C4-2B (cell line): ENCODE measurements at regions not wholly inside any gene's neighbourhood (a gene's known extent, or its start where the extent isn't known, plus 50 kb on each side); places are given as distances from the start of the nearest gene placed in this dataset.
"Not testable (repeated sequence)": the region's sequence is repeated elsewhere in the genome, so short reads cannot be mapped to it uniquely, and the experiment has no call there.

ENCODE experiments used
- H3K27ac ChIP-seq: fragments of 450-650 bp; 2 replicates; pipeline ENCODE4 v1.5.1; 2017
- CTCF ChIP-seq: fragments of 450-650 bp; conservative IDR thresholded peaks from 2 replicates; pipeline ENCODE4 v1.5.1; 2017; ENCODE audit warnings: mild to moderate bottlenecking
- ZFX ChIP-seq: fragments of 450-650 bp; IDR thresholded peaks from 2 replicates; pipeline ENCODE4 v1.6.1; 2017

GRCh38 chr4:189143263-189143952, 797.3 kb upstream of the FRG1 start:
- TF ChIP-seq CTCF = no peak
- TF ChIP-seq ZFX = no peak
- H3K27ac ChIP-seq = no peak overlapping the region

DNA sequence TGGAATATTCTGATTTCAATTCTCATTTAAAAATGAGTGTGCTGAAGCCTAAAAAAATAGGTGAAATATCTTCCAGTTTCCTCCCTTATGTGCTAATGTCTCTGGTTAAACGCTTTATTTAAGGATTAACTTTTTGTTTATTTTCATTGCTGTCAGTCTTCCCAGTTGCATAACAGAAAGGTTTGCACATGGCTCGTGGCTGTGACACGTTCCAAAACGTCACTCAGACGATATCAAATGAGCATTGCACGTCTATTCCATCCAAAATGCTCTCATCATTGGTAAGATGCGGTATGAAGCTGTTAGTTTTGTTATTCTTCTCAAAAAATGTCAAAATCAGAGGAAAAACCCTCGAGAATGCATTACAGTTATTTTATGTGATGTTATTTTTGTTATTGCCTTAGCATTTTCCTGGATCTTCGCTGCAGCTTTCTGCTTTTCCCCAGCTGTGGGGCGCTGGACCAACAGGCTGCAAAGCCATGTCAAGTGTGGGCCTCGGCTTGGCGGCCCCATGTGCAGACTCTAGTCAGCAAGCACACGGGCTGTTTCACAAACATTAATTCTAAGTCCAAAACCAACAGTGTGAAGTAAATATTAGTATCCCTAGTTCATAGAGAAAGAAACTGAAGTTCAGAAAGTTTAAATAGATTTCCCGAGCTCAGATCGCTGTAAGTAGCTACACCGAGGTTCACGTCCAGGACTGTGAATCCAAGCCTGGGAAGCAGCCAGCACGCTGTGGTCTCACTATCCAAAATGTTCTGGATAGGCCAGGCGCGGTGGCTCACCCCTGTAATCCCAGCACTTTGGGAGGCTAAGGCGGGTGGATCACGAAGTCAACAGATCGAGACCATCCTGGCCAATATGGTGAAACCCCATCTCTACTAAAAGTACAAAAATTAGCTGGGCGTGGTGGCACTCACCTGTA, 793.4 kb upstream of the FRG1 start:
- H3K27ac ChIP-seq = no peak overlapping the region
- TF ChIP-seq CTCF (no peak), ZFX (no peak)

GRCh38 chr4:189155083-189155482, 785.6 kb upstream of the FRG1 start:
- not testable (repeated sequence) for H3K27ac ChIP-seq

DNA sequence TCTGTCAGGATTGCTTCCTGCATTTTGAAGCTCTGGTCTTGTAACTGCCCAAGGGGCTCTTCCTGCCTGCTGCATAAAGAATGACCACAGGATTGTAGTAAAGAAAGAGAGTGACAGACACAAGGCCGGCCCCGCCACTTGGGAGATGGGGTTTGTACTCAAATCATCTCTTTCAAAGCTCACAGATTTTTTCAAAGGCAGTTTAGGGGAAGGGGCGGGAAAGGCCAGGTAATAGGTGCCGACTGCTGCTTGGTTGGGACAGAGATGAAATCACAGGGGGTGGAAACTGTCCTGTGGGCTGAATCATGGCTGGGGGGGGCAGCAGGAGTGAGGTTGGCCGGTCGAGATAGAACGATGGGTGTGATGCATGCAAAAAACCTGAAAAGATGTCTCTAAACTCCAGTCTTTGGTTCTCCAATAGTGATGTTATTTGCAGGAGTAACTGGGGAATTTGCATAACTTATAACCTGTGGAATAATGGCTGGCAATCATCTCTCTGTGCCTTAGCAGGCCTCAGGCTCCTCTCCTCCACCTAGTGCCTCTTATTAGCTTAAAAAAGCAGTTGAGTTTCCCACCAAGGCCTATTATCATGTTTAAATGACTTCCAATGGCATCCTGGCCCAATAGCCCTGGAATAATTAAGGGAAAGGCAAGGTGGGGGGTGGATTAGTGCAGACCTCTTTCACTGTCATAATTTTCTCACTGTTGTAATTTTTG, 778.4 kb upstream of the FRG1 start:
- no peak for TF ChIP-seq CTCF
- TF ChIP-seq ZFX = no peak
- no peak overlapping the region for H3K27ac ChIP-seq

DNA sequence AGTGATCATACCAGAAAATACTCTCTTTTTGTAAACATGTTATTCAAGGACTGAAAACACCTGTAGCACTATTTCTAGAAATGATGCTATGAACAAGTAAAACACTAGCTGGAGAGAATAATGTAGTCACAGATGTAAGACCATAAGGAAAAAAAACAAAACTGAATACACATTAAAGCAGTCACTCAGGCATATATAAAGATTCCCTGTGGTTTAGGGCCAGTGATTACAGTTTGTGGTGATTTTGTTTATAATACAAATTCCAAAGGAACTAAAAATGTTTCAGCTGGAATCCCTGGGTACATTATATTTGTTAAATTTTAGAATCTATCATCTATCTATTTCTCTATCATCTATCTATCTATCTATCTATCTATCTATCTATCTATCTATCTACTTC, 777.8 kb upstream of the FRG1 start:
- TF ChIP-seq CTCF (no peak), ZFX (no peak)
- no peak overlapping the region for H3K27ac ChIP-seq

GRCh38 chr4:189176002-189176401, 764.7 kb upstream of the FRG1 start:
- TF ChIP-seq CTCF (no peak), ZFX (no peak)
- H3K27ac ChIP-seq = no peak overlapping the region

DNA sequence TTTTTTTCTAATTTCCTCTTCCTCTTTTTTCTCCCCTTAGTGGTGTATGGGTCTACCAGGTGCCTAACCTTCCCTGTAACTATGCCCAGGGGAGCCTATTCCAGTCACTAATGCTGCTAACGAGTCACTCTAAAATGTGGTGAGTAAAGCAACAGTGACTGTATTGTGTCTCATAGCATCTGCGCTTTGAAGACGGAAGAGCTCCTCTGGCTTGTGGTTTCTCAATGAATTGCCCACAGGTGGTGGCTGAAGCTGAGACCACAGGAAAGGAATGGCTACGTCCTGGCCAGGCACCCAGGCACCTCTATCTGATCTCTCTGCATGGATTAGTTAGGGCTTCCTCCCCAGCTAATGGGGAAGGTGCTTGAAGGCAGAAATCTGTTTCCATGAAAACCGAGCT, 763.5 kb upstream of the FRG1 start:
- H3K27ac ChIP-seq = no peak overlapping the region
- TF ChIP-seq CTCF (no peak), ZFX (no peak)
